NCI-H187 treated with DMSO at 0.1 percent for 48 hours (cell line): ENCODE measurements at regions not wholly inside any gene's neighbourhood (a gene's known extent, or its start where the extent isn't known, plus 50 kb on each side); places are given as distances from the start of the nearest gene placed in this dataset.

ENCODE experiments used
- DNase-seq: peaks from one replicate; lab custom pipeline; 2025; lab: John Stamatoyannopoulos, UW

GRCh38 chr9:120291050-120291449, 288.9 kb downstream of the CDK5RAP2 start:
- no peak for DNase-seq

DNA sequence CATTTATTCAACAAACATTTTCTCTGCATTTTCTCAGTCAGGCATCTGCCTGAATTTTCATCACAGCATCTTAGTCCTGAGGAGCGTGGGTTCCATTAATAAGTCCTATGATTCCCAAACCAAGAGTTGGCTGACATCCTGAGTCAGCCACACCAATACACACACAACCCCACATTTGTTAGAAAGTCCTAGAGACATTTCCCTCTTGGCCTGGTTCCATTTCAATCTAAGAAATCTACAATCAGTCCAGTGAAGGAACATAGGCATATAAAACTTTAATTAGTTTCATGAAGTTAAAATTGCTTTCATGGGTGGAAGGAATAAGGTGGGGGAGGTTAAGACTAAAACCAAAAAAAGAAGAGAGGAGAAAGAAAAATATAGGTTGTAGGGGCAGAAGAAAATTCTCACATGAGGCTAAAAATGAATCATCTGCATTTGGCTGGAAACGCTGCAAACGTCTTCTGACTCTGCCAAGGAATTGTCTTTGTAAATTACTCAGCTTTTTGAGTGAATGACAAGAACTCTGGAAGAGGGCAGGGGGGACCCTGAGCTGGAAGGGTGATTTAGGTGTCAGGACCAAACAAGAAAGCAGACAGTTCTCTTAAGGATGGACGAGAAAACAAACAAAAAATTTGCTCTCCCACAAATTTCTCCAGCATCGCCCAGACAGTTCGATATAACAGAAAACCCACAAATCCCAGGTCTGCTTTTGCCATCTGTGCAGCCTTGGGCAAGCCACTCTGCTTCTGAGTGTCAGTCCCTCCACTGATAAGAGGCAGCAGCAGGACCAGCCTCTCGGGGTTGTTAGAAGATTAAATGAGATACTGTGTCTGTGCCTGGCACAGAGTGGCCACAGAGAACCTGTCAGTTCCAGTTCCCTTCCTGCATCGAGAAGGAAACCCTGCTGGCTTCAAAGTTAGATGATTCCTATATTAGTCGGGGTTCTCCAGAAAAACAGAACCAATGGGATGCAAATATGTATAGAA, 289.7 kb downstream of the CDK5RAP2 start:
- no peak for DNase-seq

DNA sequence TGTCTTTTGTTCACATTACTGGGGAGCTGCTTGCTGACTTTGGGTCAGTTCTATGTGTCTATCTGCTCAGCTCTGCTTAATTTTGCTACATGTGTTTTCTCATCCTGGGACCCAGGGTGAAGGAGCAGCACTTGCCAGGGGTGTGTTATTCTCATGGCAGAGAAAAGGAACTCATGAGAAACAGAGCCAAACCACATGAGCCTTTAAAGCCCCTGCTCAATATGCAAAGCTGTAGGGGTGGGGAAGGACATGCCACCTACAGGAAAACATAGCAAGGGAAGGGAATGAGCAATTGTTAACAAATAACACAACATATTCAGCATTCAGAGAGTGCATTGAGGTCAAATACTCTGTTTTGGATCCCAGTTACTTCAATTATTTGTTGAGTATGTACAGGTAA, 290.9 kb downstream of the CDK5RAP2 start:
- no peak for DNase-seq

DNA sequence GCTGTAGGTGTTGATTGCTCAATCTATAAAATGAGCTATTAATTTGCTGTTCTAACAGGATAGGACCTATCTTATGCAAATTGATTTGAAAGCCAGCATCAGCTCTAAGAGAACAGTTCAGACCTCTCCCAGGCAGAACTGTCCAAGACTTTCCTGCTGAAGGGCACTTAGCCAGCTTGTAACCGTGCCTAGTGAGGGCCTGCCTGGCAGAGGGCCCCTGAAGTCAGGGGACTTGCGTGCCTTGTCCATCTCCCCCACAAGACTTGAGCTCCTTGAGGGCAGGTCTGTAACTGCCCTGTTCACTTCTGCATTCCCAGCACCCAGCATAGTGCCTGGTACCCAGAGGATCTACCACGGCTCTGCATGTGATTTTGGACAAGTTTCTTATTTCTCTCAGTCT, 293.4 kb downstream of the CDK5RAP2 start:
- DNase-seq, result no peak

- no peak for DNase-seq
Observed at GRCh38 chr9:120284821-120285220, 295.1 kb downstream of the CDK5RAP2 start.

DNA sequence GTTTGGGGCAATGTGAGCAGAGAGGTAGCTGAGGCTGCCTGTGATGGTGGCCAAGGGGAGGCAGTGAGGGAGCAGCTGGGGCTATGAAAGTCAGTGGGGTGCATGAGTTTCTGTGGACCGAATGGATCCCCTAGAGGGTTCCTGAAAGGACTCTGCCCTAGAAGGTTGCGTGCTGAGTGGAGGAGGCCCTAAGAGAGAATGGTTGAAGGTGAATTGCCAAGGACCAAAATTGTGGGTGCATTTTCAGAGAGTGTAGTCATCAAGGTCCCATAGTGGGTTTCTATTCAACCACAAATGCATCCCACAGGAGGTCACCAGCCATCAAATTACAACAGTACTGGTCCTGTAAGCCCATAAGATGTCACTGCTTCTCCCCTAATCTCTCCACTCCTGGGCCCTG, 298.3 kb downstream of the CDK5RAP2 start:
- no peak for DNase-seq

DNA sequence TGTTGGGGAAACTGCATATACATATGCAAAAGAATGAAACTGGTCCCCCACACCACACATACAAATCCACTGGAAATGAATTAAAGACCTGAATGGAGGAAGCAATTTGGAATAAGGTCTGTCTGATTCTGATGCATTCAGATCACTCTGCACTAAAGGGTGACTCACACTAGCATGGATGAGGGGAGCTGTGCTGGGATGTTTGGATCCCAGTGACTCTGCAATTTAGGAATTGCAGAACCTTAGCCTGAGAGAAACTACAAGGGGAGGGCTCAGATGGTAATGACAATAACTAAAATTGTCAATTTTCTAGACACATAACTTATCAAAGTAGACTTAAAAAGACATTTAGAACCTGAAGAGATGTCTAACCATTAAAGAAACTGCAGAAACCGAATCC, 312.0 kb downstream of the CDK5RAP2 start:
- DNase-seq, result no peak

- no peak for DNase-seq
Observed at GRCh38 chr9:120265791-120266190, 314.2 kb downstream of the CDK5RAP2 start.

DNA sequence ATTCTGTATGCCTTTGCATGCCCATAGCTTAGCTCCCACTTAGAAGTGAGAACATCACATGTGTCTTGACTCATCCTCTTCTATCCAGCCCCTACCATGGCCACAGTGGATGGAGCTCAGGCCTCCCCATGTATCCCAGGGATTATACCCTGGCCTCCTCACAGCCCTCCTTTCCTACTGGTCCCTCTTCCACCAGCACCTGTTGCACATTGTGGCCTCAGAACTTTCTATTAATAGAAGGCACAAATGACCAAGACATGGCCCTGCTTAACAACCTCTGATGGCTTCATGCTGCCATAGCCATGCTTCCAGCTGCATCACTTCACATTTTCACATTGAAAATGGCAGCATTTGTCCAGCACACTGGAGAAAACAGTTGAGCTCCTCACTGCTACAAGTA, 315.4 kb downstream of the CDK5RAP2 start:
- DNase-seq, result no peak

- no peak for DNase-seq
Observed at GRCh38 chr9:120263836-120264235, 316.1 kb downstream of the CDK5RAP2 start.

DNA sequence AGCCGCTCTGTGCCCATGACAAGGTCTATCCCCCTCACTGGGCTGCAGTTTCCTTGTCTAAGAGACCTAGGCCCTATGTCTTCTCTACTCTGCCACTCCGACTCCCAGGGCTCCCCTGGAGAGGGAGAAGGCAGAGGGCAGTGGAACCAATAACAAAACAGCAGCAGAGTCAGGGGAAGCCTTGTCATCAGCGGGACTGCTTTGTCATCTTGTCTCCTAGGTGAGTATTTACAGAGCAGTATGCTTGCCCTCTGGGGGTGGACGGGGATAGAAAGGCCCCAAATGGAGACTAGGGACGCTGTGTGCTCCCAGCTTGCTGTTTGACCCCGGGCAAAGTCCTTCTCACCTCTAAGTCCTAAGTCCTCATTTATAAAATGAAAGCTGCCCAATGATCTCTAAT, 318.5 kb downstream of the CDK5RAP2 start:
- DNase-seq, result no peak

GRCh38 chr9:120259100-120259499, 320.9 kb downstream of the CDK5RAP2 start:
- no peak for DNase-seq

- DNase-seq, result no peak
Observed at GRCh38 chr9:120258096-120258495, 321.9 kb downstream of the CDK5RAP2 start.

DNA sequence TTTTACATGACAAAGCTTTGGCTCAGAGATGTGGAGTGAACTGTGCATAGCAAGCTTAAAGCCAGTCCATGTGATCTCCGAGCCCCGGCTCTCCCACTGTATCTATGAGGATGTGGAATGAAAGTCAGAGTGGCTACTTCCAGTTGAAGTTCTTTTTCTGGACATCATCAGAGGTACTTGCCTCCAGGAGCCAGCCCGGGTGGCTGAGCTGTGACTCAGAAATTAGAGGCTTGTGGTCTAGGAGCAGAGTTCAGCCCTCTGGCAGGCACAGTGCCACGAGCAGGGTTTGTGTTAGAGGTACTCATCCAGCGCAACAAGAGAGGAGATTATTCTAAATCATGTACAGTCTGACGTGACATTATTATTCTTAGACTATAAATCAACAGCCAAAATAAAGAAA, 322.5 kb downstream of the CDK5RAP2 start:
- DNase-seq, result no peak

DNA sequence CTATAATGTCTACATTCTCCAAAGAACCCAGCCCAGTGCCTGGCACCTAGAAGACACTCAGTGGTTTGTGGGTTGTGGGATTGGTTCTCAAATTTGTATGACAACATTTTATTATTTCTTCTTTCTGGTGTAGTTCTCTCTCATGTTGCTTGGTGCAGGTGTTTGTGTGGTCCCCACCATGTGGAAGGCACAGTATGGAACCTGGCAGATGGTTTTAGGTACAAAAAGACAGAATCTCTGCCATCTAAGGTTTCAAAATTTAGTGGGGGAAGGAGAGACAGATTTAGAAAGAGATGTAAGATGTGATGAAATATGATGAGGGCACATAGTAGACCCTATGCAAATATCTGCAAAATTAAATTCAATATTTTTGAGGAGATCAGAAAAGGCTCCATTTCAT, 323.8 kb downstream of the CDK5RAP2 start:
- no peak for DNase-seq

DNA sequence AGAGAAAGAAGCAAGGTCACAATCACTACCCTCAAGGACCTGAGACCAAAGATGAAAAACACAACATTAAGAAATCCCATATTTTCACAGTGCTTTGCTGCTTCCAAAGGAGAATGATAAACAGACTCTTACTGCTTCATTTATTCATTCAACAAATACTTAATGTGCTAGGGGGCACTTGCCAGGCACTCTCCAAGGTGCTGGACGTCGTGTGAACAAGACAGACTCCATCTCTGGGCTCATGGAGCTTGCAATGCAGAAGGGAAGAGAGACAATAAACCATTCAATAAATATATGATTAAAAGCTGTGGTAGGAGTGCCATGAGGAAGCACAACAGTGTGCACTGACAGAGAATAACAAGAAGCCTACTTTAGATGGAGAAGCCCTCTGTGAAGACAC, 327.7 kb downstream of the CDK5RAP2 start:
- no peak for DNase-seq

DNA sequence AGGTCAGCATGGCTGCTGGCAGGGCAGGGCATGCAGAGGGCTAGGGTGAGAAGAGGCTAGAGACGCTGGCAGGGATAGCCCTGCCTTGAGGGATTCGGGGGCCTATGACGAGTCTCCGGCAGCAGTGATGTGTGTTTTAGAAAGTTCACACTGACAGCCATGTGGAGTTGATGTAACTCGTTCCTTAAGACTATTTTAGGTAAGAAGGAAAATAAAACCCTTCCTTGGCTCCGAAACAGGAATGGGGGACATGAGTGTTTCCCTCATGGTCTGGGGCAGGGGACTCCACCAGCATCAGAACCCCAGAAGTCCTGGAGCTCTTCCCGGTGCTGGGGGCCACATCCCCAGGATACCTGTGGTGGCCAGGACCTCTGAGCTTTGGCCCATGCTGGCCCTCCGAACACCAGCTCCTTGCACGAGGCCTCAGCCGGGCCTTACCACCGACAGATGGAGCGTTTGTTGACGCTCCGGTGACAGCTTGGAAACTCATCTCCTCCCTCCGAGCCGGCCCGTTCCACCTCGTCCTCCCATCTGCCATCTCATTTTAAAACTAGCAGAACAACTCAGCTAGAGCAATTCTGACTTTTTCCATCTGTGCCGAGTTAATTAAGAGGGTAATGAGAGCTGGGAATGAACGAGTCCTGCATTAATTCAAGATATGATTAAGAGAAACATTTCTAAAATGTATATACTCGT, 337.7 kb downstream of the CDK5RAP2 start:
- no peak for DNase-seq

DNA sequence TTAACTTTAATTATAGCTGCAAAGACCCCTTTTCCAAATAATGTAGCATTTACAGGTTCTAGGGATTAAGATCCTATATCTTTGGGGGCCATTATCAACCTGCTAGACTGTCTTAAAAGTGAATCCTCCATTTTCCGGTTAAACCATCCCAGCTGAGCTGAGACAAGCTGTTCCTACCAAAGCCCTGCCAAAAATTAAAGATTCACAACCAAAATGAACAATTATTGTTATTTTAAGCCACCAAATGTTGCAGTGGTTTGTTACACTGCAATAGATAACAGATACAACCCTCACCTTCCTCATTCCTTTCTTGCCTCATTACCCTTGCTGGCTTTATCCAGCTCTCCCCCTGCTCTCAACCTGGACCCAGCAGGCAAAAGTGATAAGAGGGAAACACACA, 343.4 kb downstream of the CDK5RAP2 start:
- no peak for DNase-seq

- no peak for DNase-seq
Observed at GRCh38 chr9:120235081-120235480, 344.9 kb downstream of the CDK5RAP2 start.

DNA sequence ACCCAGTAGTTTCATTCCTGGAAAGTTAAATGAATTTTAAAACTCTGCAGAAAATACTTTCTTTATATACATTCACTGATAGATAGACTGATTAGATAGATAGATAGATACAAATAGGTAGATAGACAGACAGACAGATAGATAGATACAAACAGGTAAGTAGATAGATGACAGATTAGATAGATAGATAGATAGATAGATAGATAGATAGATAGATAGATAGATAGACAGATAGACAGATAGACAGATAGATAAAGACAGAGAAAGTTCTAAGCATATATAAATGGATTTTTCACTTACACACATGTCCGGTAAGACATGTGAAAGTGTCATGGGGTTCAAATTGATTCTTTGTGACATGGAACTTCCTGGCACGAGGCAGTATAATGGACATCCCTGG, 349.7 kb downstream of the CDK5RAP2 start:
- no peak for DNase-seq

DNA sequence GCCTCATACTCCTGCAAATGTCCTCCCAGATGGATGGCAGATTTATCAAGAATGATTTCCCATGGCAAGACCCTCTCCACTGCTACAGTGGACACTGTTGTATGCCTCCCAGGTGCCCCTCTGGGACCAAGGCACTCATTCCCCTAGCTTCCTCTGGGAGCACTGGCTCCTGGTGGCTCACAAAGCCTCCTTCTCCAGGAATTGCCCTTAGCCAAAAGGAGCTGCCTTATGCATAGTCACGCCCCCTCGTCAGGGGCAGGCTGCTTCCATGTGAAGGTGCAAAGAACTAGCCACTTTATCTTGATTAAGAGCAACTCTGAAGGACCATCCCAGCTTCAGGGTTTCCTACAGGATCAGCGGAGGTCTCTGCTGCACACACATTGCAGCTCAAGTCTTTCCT, 358.1 kb downstream of the CDK5RAP2 start:
- DNase-seq, result no peak

- DNase-seq, result no peak
Observed at GRCh38 chr9:120214332-120214731, 365.6 kb downstream of the CDK5RAP2 start.

DNA sequence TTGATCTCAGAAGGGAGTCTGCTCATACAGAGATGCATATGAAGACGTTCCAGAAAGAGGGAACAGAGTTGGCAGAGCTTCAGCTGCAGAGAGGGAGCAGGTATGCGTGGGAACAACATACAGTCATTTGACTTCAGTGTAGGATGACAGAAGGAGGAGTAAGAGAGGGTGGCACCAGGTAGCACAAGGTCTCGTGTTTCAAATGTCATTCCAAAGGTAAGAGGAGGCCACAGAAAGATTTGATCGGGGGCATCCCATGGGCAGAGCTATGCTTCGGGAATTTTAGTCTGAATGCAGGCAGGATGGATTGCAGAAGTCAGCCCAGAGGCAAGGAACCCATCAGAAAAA, 367.1 kb downstream of the CDK5RAP2 start:
- DNase-seq, result no peak
